GM18508 (cell line): ENCODE measurements at regions not wholly inside any gene's neighbourhood (a gene's known extent, or its start where the extent isn't known, plus 50 kb on each side); places are given as distances from the start of the nearest gene placed in this dataset.

Source experiments
- ATAC-seq: cut with Tn5 transposase; IDR thresholded peaks from one replicate; pipeline ENCODE4 v1.9.1; 2021; ENCODE audit warnings: moderate number of reproducible peaks; ENCODE audit not compliant: insufficient read depth, unreplicated experiment

DNA sequence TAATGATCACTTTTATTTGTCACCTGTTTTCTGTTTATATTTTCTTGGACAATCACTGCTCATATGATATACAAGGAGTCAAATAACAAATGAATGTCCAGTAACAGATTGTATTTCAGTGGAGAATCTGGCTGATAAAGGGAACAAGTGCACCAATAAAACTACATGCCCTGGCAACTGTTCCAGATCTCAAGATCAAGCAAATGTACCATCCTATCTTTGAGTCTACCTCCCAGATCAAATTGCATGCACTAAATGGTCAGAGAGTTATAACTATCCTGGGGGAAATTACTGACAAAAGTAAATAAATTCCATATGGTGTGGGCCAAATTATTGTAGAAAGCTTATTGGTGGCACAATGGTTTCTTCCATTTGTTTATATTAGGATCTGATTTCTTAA is 452.8 kb downstream of the MBD2 start:
- no peak for ATAC-seq

DNA sequence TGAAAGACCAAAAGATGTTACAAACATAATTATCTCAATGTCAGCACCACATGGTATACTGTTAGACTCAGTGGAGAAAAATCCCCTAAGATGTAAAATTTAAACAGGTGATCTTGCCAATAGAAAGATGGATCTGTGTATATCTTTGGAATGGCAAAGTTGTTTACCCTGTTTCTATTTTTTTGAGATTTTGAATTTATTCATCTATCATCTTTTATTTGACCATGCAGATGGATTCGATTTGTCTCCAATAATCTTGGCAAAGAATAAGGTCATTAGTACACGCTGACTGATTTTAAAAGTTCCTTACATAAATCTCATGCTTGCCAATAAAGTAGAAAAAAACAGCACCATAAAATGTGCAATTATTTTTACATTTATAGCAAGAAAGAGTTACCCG is 459.3 kb downstream of the MBD2 start:
- ATAC-seq: no peak

DNA sequence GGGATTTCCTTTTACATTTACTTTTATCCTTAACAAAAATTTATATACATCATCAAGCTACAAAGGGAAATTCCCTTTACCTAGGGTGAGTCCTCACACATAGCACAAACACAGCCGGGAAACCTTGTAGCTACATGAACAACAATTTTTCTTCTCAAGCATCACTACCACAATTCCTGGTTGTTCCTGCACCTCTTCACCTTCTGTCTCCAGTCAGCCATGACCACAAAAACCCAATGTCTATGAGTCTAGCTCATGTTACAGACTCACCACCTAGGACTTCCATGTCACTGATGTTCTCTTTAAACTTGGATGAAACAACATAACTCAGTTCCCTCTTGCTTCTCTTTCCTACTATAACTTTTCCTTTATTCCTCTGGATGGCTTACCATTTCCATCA is 460.4 kb downstream of the MBD2 start:
- no peak for ATAC-seq

DNA sequence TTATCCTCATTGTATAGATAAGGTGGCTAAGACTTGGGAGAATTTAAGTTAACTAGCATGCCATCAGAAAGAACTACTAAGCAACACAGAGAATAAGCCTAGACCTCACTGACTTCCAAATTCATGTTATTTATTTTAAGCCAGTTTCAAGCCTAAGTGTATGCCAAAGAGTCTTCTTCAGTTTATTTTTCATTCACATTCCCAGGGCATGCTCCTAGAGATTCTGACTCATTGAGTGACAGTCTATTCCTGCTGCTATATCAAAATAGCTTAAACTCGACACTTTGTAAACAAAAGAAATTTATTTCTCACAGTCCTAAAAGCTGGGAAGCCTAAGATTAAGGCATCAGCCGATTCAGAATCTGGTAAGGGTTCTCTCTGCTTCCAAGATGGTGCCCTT is 467.1 kb downstream of the MBD2 start:
- ATAC-seq: no peak

DNA sequence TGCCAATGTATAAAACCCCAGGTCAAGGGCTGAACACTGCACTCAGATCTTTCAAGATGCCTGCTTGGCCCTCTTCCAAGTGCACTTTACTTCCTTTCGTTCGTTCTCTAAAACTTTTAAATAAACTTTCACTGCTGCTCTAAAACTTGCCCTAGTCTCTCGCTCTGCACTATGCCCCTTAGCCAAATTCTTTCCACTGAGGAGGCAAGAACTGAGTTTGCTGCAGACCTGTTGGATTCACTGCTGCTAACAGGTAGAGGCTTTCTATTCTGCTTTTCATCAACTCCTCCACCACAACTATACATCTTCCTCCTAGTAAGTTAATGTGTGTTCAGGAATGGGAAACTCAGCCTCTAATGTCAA is 467.9 kb downstream of the MBD2 start:
- no peak for ATAC-seq

DNA sequence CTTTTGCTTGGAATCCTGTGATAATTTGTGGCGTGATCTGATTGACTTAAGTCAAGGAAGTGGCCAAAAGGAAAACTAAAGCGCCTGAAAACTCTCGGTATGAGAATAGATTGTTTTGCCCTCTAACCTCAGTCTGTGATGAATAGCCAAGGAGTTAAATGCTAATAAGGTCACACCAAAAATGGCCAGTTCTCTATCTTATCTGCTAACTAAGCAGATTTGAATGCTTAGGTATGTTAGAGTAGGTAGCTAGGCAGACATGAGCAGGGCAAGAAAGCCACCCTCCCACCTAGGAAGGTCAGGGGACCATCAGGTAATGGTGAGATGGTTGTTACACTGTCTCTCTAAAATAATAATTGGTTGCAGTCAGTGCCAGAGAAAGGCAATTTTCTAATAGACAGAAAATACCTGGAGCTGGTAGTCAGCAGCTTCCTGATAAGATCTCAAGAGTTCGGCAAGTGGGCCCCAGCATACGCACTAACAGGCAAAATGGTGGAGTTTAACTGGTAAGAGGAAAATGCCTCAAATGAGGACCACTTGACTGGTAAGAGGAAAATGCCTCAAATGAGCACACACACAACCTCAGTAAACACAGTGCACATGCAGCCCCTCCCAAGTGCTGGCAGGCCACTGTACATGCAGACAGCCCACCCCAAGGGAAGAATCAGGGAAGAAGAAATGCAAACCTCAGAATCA is 468.4 kb downstream of the MBD2 start:
- ATAC-seq: no peak

DNA sequence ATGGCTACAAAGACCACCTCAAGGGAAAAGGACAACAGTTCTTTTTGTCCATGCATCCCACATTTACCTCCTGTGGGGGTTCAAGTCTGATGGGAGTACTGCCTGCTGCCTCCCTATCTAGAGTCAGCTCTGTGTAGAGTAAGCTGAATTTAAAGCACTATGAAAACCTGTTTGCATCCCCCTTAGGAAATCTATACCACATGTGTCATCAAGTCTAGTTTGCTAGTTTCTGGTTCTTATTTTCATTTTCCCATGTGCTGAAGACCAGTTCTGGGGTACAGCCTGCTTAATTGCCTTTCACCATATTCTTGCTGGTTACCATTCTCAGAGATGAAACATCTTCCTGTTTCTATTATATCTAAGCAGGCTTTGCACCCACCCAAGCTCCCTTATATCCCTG is 470.3 kb downstream of the MBD2 start:
- ATAC-seq: no peak

DNA sequence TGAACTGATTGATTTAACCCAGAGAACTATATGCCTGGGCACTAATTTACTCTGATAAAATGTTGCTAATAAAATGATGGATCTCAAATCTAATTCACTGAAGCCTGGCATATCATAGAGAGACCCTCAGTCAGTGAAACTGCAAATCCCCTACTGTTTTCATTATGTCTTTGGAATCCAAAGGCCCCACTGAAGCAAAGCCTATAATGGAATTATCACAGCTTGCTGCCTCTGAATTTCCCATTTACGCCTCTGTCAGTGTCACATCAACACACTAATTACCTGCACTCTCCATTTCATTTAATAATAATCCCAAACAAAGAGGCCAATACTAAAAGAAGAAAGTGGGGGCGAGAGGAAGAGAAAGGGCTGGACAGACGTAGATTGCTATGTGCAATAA is 470.9 kb downstream of the MBD2 start:
- ATAC-seq: no peak

DNA sequence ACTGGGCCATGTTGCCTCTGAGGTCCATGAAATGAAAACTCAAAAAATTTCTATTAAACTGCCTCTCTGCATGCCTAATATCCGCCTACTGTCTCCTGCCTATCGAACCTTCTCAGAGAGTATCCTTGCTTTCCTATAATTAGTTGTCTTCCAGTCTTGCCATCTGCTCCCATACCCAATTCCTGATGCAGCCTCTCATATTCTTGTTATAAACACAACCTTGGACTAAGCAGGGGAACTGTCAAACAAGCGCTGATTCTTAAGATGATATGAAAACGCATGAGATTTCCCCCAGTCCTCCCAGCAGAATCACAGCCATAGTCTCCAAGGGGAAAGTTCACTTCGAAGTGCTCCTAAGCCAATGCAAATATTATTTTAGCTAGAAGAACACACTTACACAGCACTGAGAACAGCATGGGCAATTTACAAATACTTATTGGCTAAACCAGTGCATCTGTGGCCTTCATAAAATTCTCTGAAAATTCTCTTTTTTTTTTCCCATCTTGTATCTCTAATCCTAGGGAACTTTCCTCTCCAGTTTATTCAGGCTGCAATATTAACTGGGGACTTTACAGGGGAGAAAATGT is 471.6 kb downstream of the MBD2 start:
- no peak for ATAC-seq

DNA sequence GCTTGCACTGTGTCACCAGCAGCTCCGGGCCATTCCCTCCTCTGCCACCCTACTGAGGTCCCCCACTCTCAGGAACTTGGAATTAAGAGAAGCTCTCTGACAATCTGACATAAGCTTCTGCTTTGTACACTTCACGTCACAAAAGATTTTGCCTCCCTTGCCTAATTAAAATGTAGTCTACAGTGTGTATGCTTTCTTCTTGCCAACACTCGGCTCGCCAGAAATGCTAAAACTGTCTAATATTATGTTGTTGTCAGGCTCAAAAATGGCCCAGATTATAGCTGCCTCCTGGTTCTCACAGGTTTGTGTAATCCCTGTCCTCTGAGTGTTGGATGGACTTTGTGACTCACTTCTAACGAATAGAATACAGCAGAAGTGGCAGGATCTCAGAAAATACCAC is 474.7 kb downstream of the MBD2 start:
- ATAC-seq: no peak

DNA sequence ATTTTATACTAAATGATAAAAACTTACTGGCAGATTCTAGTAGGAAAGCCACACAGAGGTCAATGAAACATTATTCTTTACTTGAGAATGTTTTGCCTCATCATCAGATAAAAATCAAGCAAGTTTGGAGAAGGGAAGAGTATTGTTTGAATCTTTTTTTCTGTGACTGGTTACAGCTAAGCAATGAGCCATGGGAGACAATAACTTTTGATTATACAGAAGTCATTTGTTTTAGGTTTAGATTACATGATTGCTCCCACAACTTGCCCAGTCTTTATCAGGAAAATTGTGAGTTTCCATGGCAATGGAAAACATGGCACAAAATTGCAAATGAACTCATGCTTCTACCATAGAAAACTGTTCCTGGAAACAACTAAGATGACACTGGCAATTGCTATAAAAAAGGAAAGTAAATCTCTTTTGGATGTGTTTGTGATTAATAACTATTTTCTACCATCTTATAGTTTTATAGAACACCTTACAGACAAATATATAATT is 476.8 kb downstream of the MBD2 start:
- no peak for ATAC-seq

DNA sequence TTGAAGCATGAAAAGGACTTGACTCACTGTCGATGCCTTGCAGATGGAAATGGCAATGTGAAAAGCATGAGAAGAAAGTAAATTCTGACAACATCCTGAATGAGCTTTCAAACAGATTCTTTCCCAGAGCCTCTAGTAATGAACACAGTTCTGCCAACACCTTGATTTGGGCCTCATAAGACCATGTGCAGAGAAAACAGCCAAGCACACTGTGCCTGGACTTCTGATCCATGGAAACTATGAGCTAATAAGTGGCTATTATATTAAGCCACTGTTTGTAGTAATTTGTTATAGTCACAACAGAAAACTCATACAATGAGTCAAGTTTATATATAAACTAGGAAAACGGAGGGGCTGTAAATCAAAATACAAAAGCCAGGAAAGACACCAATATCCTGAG is 477.3 kb downstream of the MBD2 start:
- no peak for ATAC-seq

DNA sequence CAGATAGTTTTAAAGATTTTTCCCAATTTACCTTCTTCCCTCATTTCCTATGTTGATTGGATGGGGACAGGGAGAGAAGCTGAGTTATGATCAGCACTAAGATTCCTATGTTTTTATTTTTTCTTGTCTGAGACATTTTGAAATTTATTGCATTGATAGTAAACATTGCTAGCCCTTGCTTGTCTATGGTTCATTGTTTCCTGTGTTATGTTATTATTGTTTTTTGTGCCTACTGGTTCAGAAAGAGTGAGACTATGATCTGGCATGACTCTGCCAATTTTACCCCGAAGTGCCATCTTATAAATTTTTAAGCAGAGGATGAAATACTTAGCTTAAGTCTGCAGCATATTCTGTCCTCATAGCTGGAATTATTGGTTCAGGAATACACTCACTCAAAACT is 478.5 kb downstream of the MBD2 start:
- ATAC-seq: no peak

DNA sequence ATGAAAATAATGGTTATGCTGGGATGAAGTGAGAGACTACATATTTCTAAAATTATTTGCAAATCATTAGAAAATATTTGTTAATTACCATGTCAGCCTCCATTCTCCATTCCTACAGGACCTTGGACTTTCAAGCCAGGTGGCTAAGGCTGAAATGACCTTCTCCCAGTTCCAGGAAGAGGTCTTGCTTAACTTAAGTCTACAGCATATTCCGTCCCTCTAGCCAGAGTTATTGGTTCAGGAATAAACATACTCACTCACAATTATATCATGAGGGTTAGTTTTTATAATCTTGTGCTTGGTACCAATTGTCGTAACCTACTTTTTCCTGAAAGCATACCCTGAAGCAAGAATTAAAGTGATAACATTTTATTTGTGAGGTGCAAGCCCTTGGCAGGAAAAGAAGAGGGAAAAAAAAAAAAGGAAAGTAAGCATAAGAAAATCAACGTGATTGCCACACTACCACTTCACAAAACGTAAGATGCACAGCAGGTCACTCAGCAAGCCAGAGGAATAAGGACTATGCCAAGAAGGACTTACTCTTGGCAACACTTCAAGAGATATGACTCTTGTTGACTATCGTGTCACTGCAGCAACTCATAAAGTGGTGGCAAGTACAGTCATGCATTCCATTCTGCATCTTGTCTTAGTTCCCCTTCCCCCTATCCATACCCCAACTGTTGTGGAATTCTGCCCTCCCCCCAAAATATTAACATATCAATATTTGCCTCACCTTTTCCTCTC is 479.1 kb downstream of the MBD2 start:
- no peak for ATAC-seq

DNA sequence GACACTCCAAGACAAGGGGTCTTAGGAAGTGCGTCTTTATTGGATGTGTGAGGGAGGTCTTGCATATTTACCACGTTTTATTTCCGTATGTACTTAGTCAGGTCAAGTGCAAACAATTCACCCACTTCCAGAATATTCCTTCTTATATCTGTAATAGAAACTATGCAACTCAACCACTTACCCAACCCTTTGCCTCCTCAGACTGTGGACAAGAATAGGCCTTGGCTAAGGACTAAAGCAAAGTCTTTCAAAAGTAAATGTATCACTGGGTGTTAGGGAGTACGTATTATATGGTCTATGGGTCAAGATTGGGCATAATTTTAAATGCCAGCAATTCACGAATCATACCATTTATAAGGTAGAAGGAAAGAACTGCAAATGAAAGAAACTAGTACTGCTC is 484.8 kb downstream of the MBD2 start:
- ATAC-seq: no peak

DNA sequence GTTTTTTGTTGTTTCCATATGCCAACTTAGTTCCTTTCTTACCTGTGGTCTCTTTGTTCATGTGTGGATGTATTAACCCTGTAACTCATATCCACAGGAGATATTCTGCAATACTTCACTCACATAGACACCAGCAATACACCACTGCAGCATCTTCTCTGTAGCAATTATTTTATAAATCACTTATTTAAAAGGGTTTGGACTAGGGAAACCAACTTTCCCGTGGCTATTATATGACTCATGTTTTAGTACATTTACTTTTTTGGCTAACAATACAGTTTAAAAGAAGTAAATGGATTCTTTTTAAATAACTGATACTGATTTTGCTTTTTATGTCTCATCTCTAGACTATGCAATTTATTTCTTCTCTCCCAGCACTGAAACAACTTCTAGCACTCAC is 488.9 kb downstream of the MBD2 start:
- ATAC-seq: no peak

DNA sequence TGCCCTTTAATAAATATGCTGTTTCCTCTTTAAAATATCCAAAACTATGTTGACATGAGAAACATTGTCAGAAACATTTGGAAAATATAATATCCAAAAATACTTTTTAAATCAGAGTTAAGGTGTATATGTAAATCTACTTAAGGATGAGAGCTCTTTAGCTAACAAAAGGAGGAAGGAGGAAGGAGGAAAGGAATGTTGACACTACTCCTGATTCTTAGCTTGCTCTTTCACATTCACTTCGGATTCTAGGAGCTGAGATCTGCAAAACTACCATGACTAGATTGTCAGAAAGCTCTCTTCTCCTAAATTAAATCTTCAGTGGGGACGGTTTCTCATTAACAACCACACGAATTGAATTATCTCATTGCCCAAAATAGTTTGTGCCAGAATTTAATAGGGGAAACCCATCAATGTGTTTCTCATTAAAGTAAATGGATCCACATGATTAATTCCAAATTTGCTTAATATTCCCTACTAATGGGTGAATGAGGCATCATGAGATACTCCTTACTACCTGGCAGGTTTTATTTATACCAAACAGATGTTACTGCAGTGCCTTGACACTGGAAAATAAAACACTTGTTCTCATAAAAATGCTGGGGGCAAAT is 509.1 kb downstream of the MBD2 start:
- ATAC-seq: no peak

DNA sequence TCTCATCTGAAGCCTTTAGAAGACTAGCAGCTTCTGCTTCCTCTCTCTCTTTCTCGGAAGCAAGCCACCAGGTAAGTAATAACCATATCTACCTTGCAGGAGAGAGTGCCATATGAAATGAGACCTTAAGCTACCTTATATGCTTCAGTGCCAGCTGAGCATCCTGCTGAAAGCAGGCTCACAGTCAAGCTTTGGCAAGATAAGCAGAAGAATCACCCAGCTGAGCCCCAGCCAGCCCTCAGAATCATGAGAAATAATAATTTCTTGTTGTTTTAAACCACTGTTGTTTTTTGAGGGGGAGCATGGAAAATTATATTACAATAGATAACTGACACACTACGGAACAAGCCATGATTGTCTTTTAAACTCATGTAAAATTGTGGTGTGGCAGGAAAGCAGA is 514.4 kb downstream of the MBD2 start:
- ATAC-seq: no peak

DNA sequence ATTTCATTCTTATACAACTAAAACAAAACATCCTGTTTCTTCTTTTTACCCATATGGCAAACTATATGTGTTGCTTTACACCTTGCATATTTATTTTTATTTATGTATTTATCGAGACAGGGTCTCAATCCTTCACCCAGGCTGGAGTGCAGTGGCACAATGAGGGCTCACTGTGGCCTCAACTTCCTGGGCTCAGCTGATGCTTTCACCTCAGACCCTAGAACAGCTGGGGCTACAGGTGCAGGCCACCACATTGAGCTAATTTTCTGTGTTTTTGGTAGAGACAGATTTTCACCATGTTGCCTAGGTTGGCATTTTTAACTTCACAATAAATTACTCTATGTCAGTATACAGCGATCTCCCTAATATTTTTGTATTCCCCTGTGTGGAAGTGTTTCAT is 522.0 kb downstream of the MBD2 start:
- ATAC-seq: no peak

DNA sequence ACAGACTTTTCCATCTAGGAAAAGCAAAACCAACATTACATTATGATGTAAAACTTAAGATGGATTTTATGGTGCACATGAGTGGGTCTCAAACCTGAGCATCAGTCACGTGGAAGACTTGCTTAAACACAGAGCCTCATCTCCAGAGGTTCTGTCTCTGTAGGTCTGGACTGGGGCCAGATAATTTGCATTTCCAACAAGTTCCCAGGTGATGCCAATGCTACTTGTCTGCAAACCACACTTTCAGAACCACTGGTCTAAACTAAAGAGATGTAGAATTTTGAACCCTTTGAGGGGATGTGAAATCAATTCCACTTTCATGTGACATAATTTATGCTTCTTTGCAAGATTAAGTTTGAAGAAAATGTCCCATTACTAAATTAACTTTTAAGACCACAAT is 522.8 kb downstream of the MBD2 start:
- no peak for ATAC-seq

DNA sequence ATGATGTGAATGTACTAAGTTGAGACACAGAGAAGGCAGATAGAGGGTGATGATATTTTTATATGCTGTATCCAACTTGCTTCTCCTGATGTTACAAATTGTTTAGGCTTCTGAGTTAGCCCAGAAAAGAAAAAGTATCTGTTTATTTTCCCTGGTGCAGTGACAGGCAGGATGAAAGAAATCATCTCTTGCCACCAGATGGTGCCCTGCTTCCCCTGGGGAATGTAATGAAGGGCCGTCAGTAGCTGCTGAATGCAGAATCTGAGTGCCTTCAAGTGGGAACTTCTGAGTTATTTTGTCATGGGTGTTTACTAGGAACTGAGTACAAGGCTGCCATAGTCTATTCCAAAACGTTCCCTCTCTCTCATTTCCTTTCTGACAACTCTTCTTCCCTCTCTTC is 525.6 kb downstream of the MBD2 start:
- no peak for ATAC-seq
